ENCODE measurements at regions not wholly inside any gene's neighbourhood (a gene's known extent, or its start where the extent isn't known, plus 50 kb on each side); places are given as distances from the start of the nearest gene placed in this dataset.

DNA sequence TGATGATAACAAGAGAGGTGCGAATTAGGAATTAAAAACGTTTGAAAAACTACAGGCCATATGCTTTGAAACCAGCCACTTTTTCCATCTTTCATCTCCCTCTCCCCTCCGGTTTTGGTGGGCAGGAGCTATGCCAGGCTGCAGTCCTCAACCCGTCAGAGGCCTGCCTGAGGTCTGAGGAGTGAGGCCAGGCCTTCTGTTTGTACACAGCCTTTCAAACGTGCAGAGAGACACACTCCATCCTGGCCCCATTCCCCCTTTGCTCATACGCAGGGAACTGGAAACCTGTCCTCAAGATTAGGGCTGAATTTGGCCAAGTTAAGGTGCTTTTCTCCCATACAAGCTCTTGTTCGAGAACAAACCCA, 74.5 kb downstream of the ZIC5 start:
- TF ChIP-seq, protein P1, sequence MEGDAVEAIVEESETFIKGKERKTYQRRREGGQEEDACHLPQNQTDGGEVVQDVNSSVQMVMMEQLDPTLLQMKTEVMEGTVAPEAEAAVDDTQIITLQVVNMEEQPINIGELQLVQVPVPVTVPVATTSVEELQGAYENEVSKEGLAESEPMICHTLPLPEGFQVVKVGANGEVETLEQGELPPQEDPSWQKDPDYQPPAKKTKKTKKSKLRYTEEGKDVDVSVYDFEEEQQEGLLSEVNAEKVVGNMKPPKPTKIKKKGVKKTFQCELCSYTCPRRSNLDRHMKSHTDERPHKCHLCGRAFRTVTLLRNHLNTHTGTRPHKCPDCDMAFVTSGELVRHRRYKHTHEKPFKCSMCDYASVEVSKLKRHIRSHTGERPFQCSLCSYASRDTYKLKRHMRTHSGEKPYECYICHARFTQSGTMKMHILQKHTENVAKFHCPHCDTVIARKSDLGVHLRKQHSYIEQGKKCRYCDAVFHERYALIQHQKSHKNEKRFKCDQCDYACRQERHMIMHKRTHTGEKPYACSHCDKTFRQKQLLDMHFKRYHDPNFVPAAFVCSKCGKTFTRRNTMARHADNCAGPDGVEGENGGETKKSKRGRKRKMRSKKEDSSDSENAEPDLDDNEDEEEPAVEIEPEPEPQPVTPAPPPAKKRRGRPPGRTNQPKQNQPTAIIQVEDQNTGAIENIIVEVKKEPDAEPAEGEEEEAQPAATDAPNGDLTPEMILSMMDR (IDR thresholded peaks at IDR 0.05): no peak
- no peak for TF ChIP-seq POLR2A (IDR thresholded peaks at IDR 0.05)

Data from Peyer's patch (tissue), 4 donors.